ENCODE measurements at regions not wholly inside any gene's neighbourhood (a gene's known extent, or its start where the extent isn't known, plus 50 kb on each side); places are given as distances from the start of the nearest gene placed in this dataset.

DNA sequence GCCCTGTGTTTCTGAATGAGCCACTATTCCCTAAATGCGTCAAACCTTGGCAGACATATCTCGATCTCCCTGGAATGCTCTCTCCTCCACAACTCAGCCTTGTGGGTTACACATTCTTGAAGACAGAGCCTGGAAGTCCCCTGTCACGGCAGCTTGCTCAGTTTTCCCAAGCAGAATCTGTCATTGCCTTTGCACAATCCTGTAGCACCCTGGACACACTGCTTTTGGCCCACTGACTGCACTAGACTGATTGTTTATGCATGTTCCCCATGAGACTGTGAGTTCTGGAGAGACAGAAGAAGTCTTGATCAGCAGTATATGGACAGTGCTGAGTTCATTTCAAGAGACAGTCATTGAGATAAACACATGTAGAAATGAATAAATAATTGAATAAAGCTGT is 406.7 kb downstream of the CD83 start:
- H3K36me3 ChIP-seq (ENCODE audit: control insufficient read depth in 1 of 2, insufficient read depth in 2 of 2, low read length in 2 of 2): no peaks in the 10 kb centered on the region
- TF ChIP-seq EGR1 (IDR thresholded peaks at IDR 0.05; ENCODE audit: low read depth) (no peak), SRF (IDR thresholded peaks at IDR 0.05; ENCODE audit: low read depth) (no peak), EZH2phosphoT487 (IDR thresholded peaks at IDR 0.05; ENCODE audit: borderline replicate concordance) (no peak), RAD21 (IDR thresholded peaks at IDR 0.05; ENCODE audit: low read depth) (no peak), CBX3 (IDR thresholded peaks at IDR 0.05; ENCODE audit: low read depth) (no peak), POLR2A (IDR thresholded peaks at IDR 0.05; ENCODE audit: borderline replicate concordance, extremely low read depth, insufficient read depth, insufficient read length) (no peak), EZH2 (IDR thresholded peaks at IDR 0.05) (no peak), ELF1 (IDR thresholded peaks at IDR 0.05; ENCODE audit: borderline replicate concordance, low read depth) (no peak), JUND (IDR thresholded peaks at IDR 0.05) (no peak), ZFX (IDR thresholded peaks at IDR 0.05) (no peak), FOSL1 (IDR thresholded peaks at IDR 0.05; ENCODE audit: low read depth) (no peak), CEBPB (IDR thresholded peaks at IDR 0.05; ENCODE audit: low read depth) (no peak), ZNF274 (IDR thresholded peaks at IDR 0.05; ENCODE audit: low read depth, low read length) (no peak), POLR2AphosphoS5 (IDR thresholded peaks at IDR 0.05; ENCODE audit: low read depth, low read length) (no peak)
- TF ChIP-seq, protein P1, sequence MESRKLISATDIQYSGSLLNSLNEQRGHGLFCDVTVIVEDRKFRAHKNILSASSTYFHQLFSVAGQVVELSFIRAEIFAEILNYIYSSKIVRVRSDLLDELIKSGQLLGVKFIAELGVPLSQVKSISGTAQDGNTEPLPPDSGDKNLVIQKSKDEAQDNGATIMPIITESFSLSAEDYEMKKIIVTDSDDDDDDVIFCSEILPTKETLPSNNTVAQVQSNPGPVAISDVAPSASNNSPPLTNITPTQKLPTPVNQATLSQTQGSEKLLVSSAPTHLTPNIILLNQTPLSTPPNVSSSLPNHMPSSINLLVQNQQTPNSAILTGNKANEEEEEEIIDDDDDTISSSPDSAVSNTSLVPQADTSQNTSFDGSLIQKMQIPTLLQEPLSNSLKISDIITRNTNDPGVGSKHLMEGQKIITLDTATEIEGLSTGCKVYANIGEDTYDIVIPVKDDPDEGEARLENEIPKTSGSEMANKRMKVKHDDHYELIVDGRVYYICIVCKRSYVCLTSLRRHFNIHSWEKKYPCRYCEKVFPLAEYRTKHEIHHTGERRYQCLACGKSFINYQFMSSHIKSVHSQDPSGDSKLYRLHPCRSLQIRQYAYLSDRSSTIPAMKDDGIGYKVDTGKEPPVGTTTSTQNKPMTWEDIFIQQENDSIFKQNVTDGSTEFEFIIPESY (IDR thresholded peaks at IDR 0.05; ENCODE audit: extremely low read depth, insufficient replicate concordance, low read length): no peak
- TF ChIP-seq, protein P2, sequence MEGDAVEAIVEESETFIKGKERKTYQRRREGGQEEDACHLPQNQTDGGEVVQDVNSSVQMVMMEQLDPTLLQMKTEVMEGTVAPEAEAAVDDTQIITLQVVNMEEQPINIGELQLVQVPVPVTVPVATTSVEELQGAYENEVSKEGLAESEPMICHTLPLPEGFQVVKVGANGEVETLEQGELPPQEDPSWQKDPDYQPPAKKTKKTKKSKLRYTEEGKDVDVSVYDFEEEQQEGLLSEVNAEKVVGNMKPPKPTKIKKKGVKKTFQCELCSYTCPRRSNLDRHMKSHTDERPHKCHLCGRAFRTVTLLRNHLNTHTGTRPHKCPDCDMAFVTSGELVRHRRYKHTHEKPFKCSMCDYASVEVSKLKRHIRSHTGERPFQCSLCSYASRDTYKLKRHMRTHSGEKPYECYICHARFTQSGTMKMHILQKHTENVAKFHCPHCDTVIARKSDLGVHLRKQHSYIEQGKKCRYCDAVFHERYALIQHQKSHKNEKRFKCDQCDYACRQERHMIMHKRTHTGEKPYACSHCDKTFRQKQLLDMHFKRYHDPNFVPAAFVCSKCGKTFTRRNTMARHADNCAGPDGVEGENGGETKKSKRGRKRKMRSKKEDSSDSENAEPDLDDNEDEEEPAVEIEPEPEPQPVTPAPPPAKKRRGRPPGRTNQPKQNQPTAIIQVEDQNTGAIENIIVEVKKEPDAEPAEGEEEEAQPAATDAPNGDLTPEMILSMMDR (IDR thresholded peaks at IDR 0.05 in 2 of 3, conservative IDR thresholded peaks at IDR 0.05 in 1 of 3; ENCODE audit: borderline replicate concordance in 1 of 3, insufficient read depth in 1 of 3, low read depth in 2 of 3, low read length in 2 of 3): no peak
- TF ChIP-seq, protein P3, sequence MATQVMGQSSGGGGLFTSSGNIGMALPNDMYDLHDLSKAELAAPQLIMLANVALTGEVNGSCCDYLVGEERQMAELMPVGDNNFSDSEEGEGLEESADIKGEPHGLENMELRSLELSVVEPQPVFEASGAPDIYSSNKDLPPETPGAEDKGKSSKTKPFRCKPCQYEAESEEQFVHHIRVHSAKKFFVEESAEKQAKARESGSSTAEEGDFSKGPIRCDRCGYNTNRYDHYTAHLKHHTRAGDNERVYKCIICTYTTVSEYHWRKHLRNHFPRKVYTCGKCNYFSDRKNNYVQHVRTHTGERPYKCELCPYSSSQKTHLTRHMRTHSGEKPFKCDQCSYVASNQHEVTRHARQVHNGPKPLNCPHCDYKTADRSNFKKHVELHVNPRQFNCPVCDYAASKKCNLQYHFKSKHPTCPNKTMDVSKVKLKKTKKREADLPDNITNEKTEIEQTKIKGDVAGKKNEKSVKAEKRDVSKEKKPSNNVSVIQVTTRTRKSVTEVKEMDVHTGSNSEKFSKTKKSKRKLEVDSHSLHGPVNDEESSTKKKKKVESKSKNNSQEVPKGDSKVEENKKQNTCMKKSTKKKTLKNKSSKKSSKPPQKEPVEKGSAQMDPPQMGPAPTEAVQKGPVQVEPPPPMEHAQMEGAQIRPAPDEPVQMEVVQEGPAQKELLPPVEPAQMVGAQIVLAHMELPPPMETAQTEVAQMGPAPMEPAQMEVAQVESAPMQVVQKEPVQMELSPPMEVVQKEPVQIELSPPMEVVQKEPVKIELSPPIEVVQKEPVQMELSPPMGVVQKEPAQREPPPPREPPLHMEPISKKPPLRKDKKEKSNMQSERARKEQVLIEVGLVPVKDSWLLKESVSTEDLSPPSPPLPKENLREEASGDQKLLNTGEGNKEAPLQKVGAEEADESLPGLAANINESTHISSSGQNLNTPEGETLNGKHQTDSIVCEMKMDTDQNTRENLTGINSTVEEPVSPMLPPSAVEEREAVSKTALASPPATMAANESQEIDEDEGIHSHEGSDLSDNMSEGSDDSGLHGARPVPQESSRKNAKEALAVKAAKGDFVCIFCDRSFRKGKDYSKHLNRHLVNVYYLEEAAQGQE (IDR thresholded peaks at IDR 0.05; ENCODE audit: low read depth): no peak
- TF ChIP-seq, protein P4, sequence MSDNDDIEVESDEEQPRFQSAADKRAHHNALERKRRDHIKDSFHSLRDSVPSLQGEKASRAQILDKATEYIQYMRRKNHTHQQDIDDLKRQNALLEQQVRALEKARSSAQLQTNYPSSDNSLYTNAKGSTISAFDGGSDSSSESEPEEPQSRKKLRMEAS (IDR thresholded peaks at IDR 0.05): no peak
- TF ChIP-seq, protein P5, sequence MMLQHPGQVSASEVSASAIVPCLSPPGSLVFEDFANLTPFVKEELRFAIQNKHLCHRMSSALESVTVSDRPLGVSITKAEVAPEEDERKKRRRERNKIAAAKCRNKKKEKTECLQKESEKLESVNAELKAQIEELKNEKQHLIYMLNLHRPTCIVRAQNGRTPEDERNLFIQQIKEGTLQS (IDR thresholded peaks at IDR 0.05): no peak
- no peak overlapping the region for H3K27ac ChIP-seq (ENCODE audit: low read depth, low read length)
- ChIA-PET RAD21 (ENCODE audit: low non-redundant PET in 1 of 2, low total read pairs in 2 of 2, uncharacterized antibody in 2 of 2, unreplicated experiment in 2 of 2) (no interaction called here), CTCF (no interaction called here), POLR2A (no interaction called here)
- DNase-seq (ENCODE audit: low read depth, low spot score) (no peak), ATAC-seq (no peak)
- intact Hi-C loops (cut with micrococcal nuclease): no loop called here
- H2AFZ ChIP-seq (ENCODE audit: low read depth, low read length, poor library complexity, severe bottlenecking): no peak overlapping the region
- H3K4me1 ChIP-seq (ENCODE audit: control insufficient read depth in 1 of 2, insufficient read depth in 2 of 2, low read length in 2 of 2): no peaks in the 10 kb centered on the region
- no peak overlapping the region for H3K4me2 ChIP-seq (ENCODE audit: low read length)
- H3K9ac ChIP-seq (ENCODE audit: low read length): no peak overlapping the region
- H3K4me3 ChIP-seq (replicated peaks in 1 of 2; ENCODE audit: low read depth in 1 of 2, low read length in 2 of 2): no peak overlapping the region
- H3K9me3 ChIP-seq (ENCODE audit: control insufficient read depth in 1 of 2, insufficient read depth in 1 of 2, low read depth in 1 of 2, low read length in 2 of 2): no peaks in the 10 kb centered on the region
- no peaks in the 10 kb centered on the region for H4K20me1 ChIP-seq (ENCODE audit: insufficient read depth)
- H3K79me2 ChIP-seq (ENCODE audit: insufficient read depth, low read length): no peaks in the 10 kb centered on the region
- BruUV-seq (replicated peaks): no TSS peak
- no peaks in the 10 kb centered on the region for H3K27me3 ChIP-seq (ENCODE audit: insufficient read depth, low read length)
- H3K9me2 ChIP-seq (ENCODE audit: insufficient read depth): no peaks in the 10 kb centered on the region

All from HCT116 (cell line).